ENCODE measurements at regions not wholly inside any gene's neighbourhood (a gene's known extent, or its start where the extent isn't known, plus 50 kb on each side); places are given as distances from the start of the nearest gene placed in this dataset.

- no peak for DNase-seq
- H3K9me3 Mint-ChIP-seq (ENCODE audit: unreplicated experiment), result no peaks in the 10 kb centered on the region
- Histone ChIP-seq H3K9me3 (no peaks in the 10 kb centered on the region), H3K4me3 (ENCODE audit: low read depth, low read length) (no peak overlapping the region), H3K27me3 (replicated peaks; ENCODE audit: control insufficient read depth, insufficient read depth, low read length) (no peaks in the 10 kb centered on the region), H3K4me1 (no peaks in the 10 kb centered on the region), H3K36me3 (ENCODE audit: control insufficient read depth, insufficient read depth, low read length) (no peaks in the 10 kb centered on the region)
- H3K4me1 Mint-ChIP-seq (ENCODE audit: low read depth, unreplicated experiment), result no peaks in the 10 kb centered on the region
- no peak overlapping the region for H3K4me3 Mint-ChIP-seq (ENCODE audit: unreplicated experiment)
- intact Hi-C loops (cut with micrococcal nuclease; ENCODE audit: unreplicated experiment), result no loop called here
- CTCF ChIA-PET, result no interaction called here
- H3K36me3 Mint-ChIP-seq (ENCODE audit: insufficient read depth, unreplicated experiment), result no peaks in the 10 kb centered on the region
- no peak overlapping the region for H3K27ac Mint-ChIP-seq (ENCODE audit: unreplicated experiment)
- POLR2A ChIA-PET, result no interaction called here
- no TSS peak for BruUV-seq (replicated peaks)
- peaks cover 4% of the 10 kb centered on the region for H3K27me3 Mint-ChIP-seq (ENCODE audit: insufficient read depth, unreplicated experiment)
- TF ChIP-seq, protein P1, sequence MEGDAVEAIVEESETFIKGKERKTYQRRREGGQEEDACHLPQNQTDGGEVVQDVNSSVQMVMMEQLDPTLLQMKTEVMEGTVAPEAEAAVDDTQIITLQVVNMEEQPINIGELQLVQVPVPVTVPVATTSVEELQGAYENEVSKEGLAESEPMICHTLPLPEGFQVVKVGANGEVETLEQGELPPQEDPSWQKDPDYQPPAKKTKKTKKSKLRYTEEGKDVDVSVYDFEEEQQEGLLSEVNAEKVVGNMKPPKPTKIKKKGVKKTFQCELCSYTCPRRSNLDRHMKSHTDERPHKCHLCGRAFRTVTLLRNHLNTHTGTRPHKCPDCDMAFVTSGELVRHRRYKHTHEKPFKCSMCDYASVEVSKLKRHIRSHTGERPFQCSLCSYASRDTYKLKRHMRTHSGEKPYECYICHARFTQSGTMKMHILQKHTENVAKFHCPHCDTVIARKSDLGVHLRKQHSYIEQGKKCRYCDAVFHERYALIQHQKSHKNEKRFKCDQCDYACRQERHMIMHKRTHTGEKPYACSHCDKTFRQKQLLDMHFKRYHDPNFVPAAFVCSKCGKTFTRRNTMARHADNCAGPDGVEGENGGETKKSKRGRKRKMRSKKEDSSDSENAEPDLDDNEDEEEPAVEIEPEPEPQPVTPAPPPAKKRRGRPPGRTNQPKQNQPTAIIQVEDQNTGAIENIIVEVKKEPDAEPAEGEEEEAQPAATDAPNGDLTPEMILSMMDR (IDR thresholded peaks at IDR 0.05; ENCODE audit: insufficient read depth in 1 of 2, low read depth in 1 of 2, low read length in 1 of 2, severe bottlenecking in 1 of 2, unreplicated experiment in 1 of 2), result no peak
These were observed 397.6 kb downstream of the LIG4 start for GRCh38 chr13:107817647-107818287.

GRCh38 chr13:107812014-107812412, 403.3 kb downstream of the LIG4 start:
- Histone ChIP-seq H3K9me3 (no peaks in the 10 kb centered on the region), H3K4me3 (ENCODE audit: low read depth, low read length) (no peak overlapping the region), H3K36me3 (ENCODE audit: control insufficient read depth, insufficient read depth, low read length) (no peaks in the 10 kb centered on the region), H3K27me3 (replicated peaks; ENCODE audit: control insufficient read depth, insufficient read depth, low read length) (no peaks in the 10 kb centered on the region), H3K4me1 (no peaks in the 10 kb centered on the region)
- no TSS peak for BruUV-seq (replicated peaks)
- Mint-ChIP-seq H3K4me1 (ENCODE audit: low read depth, unreplicated experiment) (no peaks in the 10 kb centered on the region), H3K36me3 (ENCODE audit: insufficient read depth, unreplicated experiment) (no peaks in the 10 kb centered on the region), H3K4me3 (ENCODE audit: unreplicated experiment) (no peak overlapping the region), H3K27ac (ENCODE audit: unreplicated experiment) (no peak overlapping the region), H3K27me3 (ENCODE audit: insufficient read depth, unreplicated experiment) (no peaks in the 10 kb centered on the region), H3K9me3 (ENCODE audit: unreplicated experiment) (no peaks in the 10 kb centered on the region)
- ChIA-PET CTCF (no interaction called here), POLR2A (no interaction called here)
- TF ChIP-seq, protein P1 (IDR thresholded peaks at IDR 0.05; ENCODE audit: insufficient read depth in 1 of 2, low read depth in 1 of 2, low read length in 1 of 2, severe bottlenecking in 1 of 2, unreplicated experiment in 1 of 2), result no peak
- intact Hi-C loops (cut with micrococcal nuclease; ENCODE audit: unreplicated experiment), result no loop called here
- no peak for DNase-seq

DNA sequence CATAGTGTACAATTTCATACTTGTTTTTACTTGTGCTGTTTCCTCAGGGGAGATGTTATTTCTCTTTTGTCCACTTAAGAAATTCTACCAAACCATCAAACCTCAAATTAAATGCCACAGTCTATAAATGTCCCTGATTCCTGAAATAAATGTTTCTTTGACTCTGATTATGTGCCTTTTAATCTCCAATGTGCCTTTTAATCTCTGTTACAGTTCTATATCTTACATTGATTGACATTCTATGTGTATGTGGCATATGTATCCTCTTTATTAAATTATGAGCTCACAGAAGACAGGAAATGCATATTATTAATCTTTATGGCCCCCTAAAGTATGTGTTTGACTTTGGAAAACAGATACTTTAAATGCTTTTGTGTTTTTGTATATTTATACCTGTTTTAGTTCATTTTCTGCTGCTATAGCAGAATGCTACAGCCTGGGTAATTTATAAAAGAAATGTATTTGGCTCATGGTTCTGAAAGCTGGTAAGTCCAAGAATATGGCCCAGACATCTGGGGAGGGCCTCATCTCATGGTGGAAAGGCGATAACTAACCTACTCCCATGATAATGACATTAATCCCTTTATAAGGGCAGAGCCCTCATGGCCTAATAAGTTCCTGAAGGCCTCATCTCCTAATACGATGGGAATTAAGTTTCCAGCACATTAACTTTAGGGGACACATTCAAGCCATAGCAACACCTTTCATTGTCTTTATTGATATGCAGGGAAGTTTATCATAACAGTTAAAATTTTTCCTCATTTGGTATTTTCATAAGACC, 403.9 kb downstream of the LIG4 start:
- no peak overlapping the region for H3K4me3 Mint-ChIP-seq (ENCODE audit: unreplicated experiment)
- no peaks in the 10 kb centered on the region for H3K9me3 ChIP-seq
- H3K4me1 Mint-ChIP-seq (ENCODE audit: low read depth, unreplicated experiment), result no peaks in the 10 kb centered on the region
- H3K9me3 Mint-ChIP-seq (ENCODE audit: unreplicated experiment), result no peaks in the 10 kb centered on the region
- TF ChIP-seq, protein P1 (IDR thresholded peaks at IDR 0.05; ENCODE audit: insufficient read depth in 1 of 2, low read depth in 1 of 2, low read length in 1 of 2, severe bottlenecking in 1 of 2, unreplicated experiment in 1 of 2), result no peak
- no TSS peak for BruUV-seq (replicated peaks)
- H3K27me3 ChIP-seq (replicated peaks; ENCODE audit: control insufficient read depth, insufficient read depth, low read length), result no peaks in the 10 kb centered on the region
- ChIA-PET POLR2A (no interaction called here), CTCF (no interaction called here)
- intact Hi-C loops (cut with micrococcal nuclease; ENCODE audit: unreplicated experiment), result no loop called here
- no peak overlapping the region for H3K4me3 ChIP-seq (ENCODE audit: low read depth, low read length)
- no peak for DNase-seq
- H3K27me3 Mint-ChIP-seq (ENCODE audit: insufficient read depth, unreplicated experiment), result no peaks in the 10 kb centered on the region
- no peaks in the 10 kb centered on the region for H3K36me3 Mint-ChIP-seq (ENCODE audit: insufficient read depth, unreplicated experiment)
- H3K36me3 ChIP-seq (ENCODE audit: control insufficient read depth, insufficient read depth, low read length), result no peaks in the 10 kb centered on the region
- H3K4me1 ChIP-seq, result no peaks in the 10 kb centered on the region
- no peak overlapping the region for H3K27ac Mint-ChIP-seq (ENCODE audit: unreplicated experiment)
